ENCODE measurements at regions not wholly inside any gene's neighbourhood (a gene's known extent, or its start where the extent isn't known, plus 50 kb on each side); places are given as distances from the start of the nearest gene placed in this dataset.

DNA sequence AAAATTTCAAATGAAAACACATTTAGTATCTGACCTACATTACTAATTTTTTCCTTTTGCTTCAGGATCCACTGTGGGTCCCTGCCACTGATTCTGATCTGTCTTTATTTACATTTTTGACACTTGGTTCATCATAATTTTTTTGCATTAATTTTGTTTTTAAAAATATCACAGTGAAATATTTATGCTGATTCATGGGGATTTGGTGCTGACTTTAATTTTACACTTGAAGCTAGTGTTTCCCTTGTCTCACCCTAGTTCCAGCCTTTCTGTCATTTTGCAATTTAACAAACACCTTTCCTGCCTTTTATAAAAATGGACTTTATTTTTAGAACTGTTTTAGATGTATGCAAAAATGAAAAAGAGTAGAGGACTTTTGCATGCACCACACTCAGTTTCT lies 111.9 kb upstream of the MARCHF11 start:
- TF ChIP-seq SRF (IDR thresholded peaks at IDR 0.05; ENCODE audit: low read depth): no peak
- no peak for TF ChIP-seq CEBPB (IDR thresholded peaks at IDR 0.05; ENCODE audit: low read depth)
- no peak for TF ChIP-seq SIN3A (IDR thresholded peaks at IDR 0.05; ENCODE audit: low read depth)
- no peak for TF ChIP-seq ZBTB33 (IDR thresholded peaks at IDR 0.05; ENCODE audit: extremely low read depth, insufficient replicate concordance, low read length)
- TF ChIP-seq, protein P1, sequence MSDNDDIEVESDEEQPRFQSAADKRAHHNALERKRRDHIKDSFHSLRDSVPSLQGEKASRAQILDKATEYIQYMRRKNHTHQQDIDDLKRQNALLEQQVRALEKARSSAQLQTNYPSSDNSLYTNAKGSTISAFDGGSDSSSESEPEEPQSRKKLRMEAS (IDR thresholded peaks at IDR 0.05): no peak
- Histone ChIP-seq H3K9ac (ENCODE audit: low read length) (no peak overlapping the region), H3K79me2 (ENCODE audit: insufficient read depth, low read length) (no peaks in the 10 kb centered on the region), H3K4me3 (replicated peaks in 1 of 2; ENCODE audit: low read depth in 1 of 2, low read length in 2 of 2) (no peak overlapping the region), H3K27ac (ENCODE audit: low read depth, low read length) (no peak overlapping the region), H3K9me2 (ENCODE audit: insufficient read depth) (no peaks in the 10 kb centered on the region), H3K36me3 (ENCODE audit: control insufficient read depth in 1 of 2, insufficient read depth in 2 of 2, low read length in 2 of 2) (no peaks in the 10 kb centered on the region), H3K4me2 (ENCODE audit: low read length) (no peak overlapping the region), H3K4me1 (ENCODE audit: control insufficient read depth in 1 of 2, insufficient read depth in 2 of 2, low read length in 2 of 2) (no peaks in the 10 kb centered on the region), H2AFZ (ENCODE audit: low read depth, low read length, poor library complexity, severe bottlenecking) (no peak overlapping the region), H4K20me1 (ENCODE audit: insufficient read depth) (no peaks in the 10 kb centered on the region), H3K9me3 (ENCODE audit: control insufficient read depth in 1 of 2, insufficient read depth in 1 of 2, low read depth in 1 of 2, low read length in 2 of 2) (no peaks in the 10 kb centered on the region), H3K27me3 (ENCODE audit: insufficient read depth, low read length) (no peaks in the 10 kb centered on the region)
- ChIA-PET POLR2A (no interaction called here), CTCF (no interaction called here), RAD21 (ENCODE audit: low non-redundant PET in 1 of 2, low total read pairs in 2 of 2, uncharacterized antibody in 2 of 2, unreplicated experiment in 2 of 2) (no interaction called here)
- DNase-seq (ENCODE audit: low read depth, low spot score) (no peak), ATAC-seq (no peak)
- intact Hi-C loops (cut with micrococcal nuclease): no loop called here
- BruUV-seq (replicated peaks): no TSS peak

- RAD21 ChIA-PET (ENCODE audit: low non-redundant PET in 1 of 2, low total read pairs in 2 of 2, uncharacterized antibody in 2 of 2, unreplicated experiment in 2 of 2): no interaction called here
- no peaks in the 10 kb centered on the region for H3K9me2 ChIP-seq (ENCODE audit: insufficient read depth)
- CTCF ChIA-PET: no interaction called here
- no peak for DNase-seq (ENCODE audit: low read depth, low spot score)
- H3K9ac ChIP-seq (ENCODE audit: low read length): no peak overlapping the region
- no peaks in the 10 kb centered on the region for H3K27me3 ChIP-seq (ENCODE audit: insufficient read depth, low read length)
- intact Hi-C loops (cut with micrococcal nuclease): no loop called here
- POLR2A ChIA-PET: no interaction called here
- no TSS peak for BruUV-seq (replicated peaks)
- no peaks in the 10 kb centered on the region for H3K79me2 ChIP-seq (ENCODE audit: insufficient read depth, low read length)
- H3K4me2 ChIP-seq (ENCODE audit: low read length): no peak overlapping the region
- H3K36me3 ChIP-seq (ENCODE audit: control insufficient read depth in 1 of 2, insufficient read depth in 2 of 2, low read length in 2 of 2): no peaks in the 10 kb centered on the region
- ATAC-seq: no peak
- no peaks in the 10 kb centered on the region for H4K20me1 ChIP-seq (ENCODE audit: insufficient read depth)
- H3K4me1 ChIP-seq (ENCODE audit: control insufficient read depth in 1 of 2, insufficient read depth in 2 of 2, low read length in 2 of 2): no peaks in the 10 kb centered on the region
- no peak overlapping the region for H3K27ac ChIP-seq (ENCODE audit: low read depth, low read length)
- H2AFZ ChIP-seq (ENCODE audit: low read depth, low read length, poor library complexity, severe bottlenecking): no peak overlapping the region
- H3K9me3 ChIP-seq (ENCODE audit: control insufficient read depth in 1 of 2, insufficient read depth in 1 of 2, low read depth in 1 of 2, low read length in 2 of 2): no peaks in the 10 kb centered on the region
- H3K4me3 ChIP-seq (replicated peaks in 1 of 2; ENCODE audit: low read depth in 1 of 2, low read length in 2 of 2): no peak overlapping the region
- TF ChIP-seq, protein P2, sequence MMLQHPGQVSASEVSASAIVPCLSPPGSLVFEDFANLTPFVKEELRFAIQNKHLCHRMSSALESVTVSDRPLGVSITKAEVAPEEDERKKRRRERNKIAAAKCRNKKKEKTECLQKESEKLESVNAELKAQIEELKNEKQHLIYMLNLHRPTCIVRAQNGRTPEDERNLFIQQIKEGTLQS (IDR thresholded peaks at IDR 0.05): no peak
- TF ChIP-seq ZNF274 (IDR thresholded peaks at IDR 0.05; ENCODE audit: low read depth, low read length) (no peak), SRF (IDR thresholded peaks at IDR 0.05; ENCODE audit: low read depth) (no peak), CBX3 (IDR thresholded peaks at IDR 0.05; ENCODE audit: low read depth) (no peak), ELF1 (IDR thresholded peaks at IDR 0.05; ENCODE audit: borderline replicate concordance, low read depth) (no peak), ZBTB33 (IDR thresholded peaks at IDR 0.05; ENCODE audit: extremely low read depth, insufficient replicate concordance, low read length) (no peak), EZH2 (IDR thresholded peaks at IDR 0.05) (no peak), RAD21 (IDR thresholded peaks at IDR 0.05; ENCODE audit: low read depth) (no peak), EZH2phosphoT487 (IDR thresholded peaks at IDR 0.05; ENCODE audit: borderline replicate concordance) (no peak)
- TF ChIP-seq, protein P3, sequence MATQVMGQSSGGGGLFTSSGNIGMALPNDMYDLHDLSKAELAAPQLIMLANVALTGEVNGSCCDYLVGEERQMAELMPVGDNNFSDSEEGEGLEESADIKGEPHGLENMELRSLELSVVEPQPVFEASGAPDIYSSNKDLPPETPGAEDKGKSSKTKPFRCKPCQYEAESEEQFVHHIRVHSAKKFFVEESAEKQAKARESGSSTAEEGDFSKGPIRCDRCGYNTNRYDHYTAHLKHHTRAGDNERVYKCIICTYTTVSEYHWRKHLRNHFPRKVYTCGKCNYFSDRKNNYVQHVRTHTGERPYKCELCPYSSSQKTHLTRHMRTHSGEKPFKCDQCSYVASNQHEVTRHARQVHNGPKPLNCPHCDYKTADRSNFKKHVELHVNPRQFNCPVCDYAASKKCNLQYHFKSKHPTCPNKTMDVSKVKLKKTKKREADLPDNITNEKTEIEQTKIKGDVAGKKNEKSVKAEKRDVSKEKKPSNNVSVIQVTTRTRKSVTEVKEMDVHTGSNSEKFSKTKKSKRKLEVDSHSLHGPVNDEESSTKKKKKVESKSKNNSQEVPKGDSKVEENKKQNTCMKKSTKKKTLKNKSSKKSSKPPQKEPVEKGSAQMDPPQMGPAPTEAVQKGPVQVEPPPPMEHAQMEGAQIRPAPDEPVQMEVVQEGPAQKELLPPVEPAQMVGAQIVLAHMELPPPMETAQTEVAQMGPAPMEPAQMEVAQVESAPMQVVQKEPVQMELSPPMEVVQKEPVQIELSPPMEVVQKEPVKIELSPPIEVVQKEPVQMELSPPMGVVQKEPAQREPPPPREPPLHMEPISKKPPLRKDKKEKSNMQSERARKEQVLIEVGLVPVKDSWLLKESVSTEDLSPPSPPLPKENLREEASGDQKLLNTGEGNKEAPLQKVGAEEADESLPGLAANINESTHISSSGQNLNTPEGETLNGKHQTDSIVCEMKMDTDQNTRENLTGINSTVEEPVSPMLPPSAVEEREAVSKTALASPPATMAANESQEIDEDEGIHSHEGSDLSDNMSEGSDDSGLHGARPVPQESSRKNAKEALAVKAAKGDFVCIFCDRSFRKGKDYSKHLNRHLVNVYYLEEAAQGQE (IDR thresholded peaks at IDR 0.05; ENCODE audit: low read depth): no peak
These were observed 104.2 kb upstream of the MARCHF11 start for GRCh38 chr5:16283791-16284190.
